ENCODE measurements at regions not wholly inside any gene's neighbourhood (a gene's known extent, or its start where the extent isn't known, plus 50 kb on each side); places are given as distances from the start of the nearest gene placed in this dataset.

GRCh38 chr10:28761084-28761846 is 83.9 kb downstream of the BAMBI start:
- intact Hi-C loops (cut with micrococcal nuclease), result no loop called here
- Histone ChIP-seq H3K27ac (ENCODE audit: low read depth, low read length) (no peak overlapping the region), H3K9ac (ENCODE audit: low read length) (no peak overlapping the region), H3K4me3 (replicated peaks in 1 of 2; ENCODE audit: low read depth in 1 of 2, low read length in 2 of 2) (no peak overlapping the region), H4K20me1 (ENCODE audit: insufficient read depth) (no peaks in the 10 kb centered on the region), H3K4me2 (ENCODE audit: low read length) (no peak overlapping the region), H2AFZ (ENCODE audit: low read depth, low read length, poor library complexity, severe bottlenecking) (no peak overlapping the region), H3K9me2 (ENCODE audit: insufficient read depth) (no peaks in the 10 kb centered on the region), H3K36me3 (ENCODE audit: control insufficient read depth in 1 of 2, insufficient read depth in 2 of 2, low read length in 2 of 2) (no peaks in the 10 kb centered on the region), H3K9me3 (ENCODE audit: control insufficient read depth in 1 of 2, insufficient read depth in 1 of 2, low read depth in 1 of 2, low read length in 2 of 2) (no peaks in the 10 kb centered on the region), H3K4me1 (ENCODE audit: control insufficient read depth in 1 of 2, insufficient read depth in 2 of 2, low read length in 2 of 2) (no peaks in the 10 kb centered on the region), H3K27me3 (ENCODE audit: insufficient read depth, low read length) (peaks cover 22% of the 10 kb centered on the region), H3K79me2 (ENCODE audit: insufficient read depth, low read length) (no peaks in the 10 kb centered on the region)
- CTCF ChIA-PET, result no interaction called here
- ATAC-seq (no peak), DNase-seq (ENCODE audit: low read depth, low spot score) (no peak)
- RAD21 ChIA-PET (ENCODE audit: low non-redundant PET in 1 of 2, low total read pairs in 2 of 2, uncharacterized antibody in 2 of 2, unreplicated experiment in 2 of 2), result no interaction called here
- POLR2A ChIA-PET, result no interaction called here
- no peak for TF ChIP-seq ZFX (IDR thresholded peaks at IDR 0.05)
- BruUV-seq (replicated peaks), result no TSS peak

DNA sequence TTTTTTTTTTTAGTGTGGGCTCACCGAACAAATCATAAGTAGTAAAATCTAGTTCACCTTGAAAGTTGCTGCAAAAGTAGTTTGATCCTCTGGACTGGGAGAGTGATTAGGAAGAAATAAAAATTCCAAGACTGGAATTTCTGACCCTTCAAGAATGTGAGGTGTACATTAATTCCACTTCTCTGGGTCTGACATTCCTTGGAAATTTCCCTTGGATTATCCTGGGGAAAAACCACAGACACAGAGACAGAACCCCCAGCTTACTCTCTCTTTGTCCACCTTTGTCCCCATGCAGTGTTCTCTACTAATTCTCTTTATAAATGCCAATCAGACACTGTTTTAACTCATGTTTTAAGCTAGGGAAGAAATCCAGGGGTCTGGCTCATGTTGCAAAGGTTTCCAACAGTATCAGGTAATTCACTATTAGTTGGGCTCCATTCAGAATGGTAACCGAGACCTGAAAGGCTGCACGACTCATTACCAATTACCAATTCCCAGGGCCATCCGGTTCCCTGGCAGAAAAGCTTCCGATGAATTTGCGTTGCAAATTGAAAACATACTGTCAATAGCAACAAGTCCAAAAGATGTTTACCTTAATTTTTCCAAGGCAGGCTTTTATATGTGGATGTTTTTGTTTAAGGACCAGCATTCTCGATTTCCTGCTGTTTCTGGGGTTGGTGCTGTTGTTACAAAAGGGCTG is 86.3 kb downstream of the BAMBI start:
- H3K9me3 ChIP-seq (ENCODE audit: control insufficient read depth in 1 of 2, insufficient read depth in 1 of 2, low read depth in 1 of 2, low read length in 2 of 2), result no peaks in the 10 kb centered on the region
- ATAC-seq, result no peak
- H3K4me2 ChIP-seq (ENCODE audit: low read length), result no peak overlapping the region
- BruUV-seq (replicated peaks), result no TSS peak
- H2AFZ ChIP-seq (ENCODE audit: low read depth, low read length, poor library complexity, severe bottlenecking), result no peak overlapping the region
- no peak overlapping the region for H3K4me3 ChIP-seq (replicated peaks in 1 of 2; ENCODE audit: low read depth in 1 of 2, low read length in 2 of 2)
- ChIA-PET RAD21 (ENCODE audit: low non-redundant PET in 1 of 2, low total read pairs in 2 of 2, uncharacterized antibody in 2 of 2, unreplicated experiment in 2 of 2) (no interaction called here), CTCF (no interaction called here), POLR2A (no interaction called here)
- no peaks in the 10 kb centered on the region for H3K79me2 ChIP-seq (ENCODE audit: insufficient read depth, low read length)
- no peaks in the 10 kb centered on the region for H4K20me1 ChIP-seq (ENCODE audit: insufficient read depth)
- no peaks in the 10 kb centered on the region for H3K9me2 ChIP-seq (ENCODE audit: insufficient read depth)
- no peak overlapping the region for H3K27ac ChIP-seq (ENCODE audit: low read depth, low read length)
- no peaks in the 10 kb centered on the region for H3K36me3 ChIP-seq (ENCODE audit: control insufficient read depth in 1 of 2, insufficient read depth in 2 of 2, low read length in 2 of 2)
- H3K27me3 ChIP-seq (ENCODE audit: insufficient read depth, low read length), result peaks cover 22% of the 10 kb centered on the region
- intact Hi-C loops (cut with micrococcal nuclease), result no loop called here
- no peaks in the 10 kb centered on the region for H3K4me1 ChIP-seq (ENCODE audit: control insufficient read depth in 1 of 2, insufficient read depth in 2 of 2, low read length in 2 of 2)
- no peak for DNase-seq (ENCODE audit: low read depth, low spot score)
- H3K9ac ChIP-seq (ENCODE audit: low read length), result no peak overlapping the region
- TF ChIP-seq SIN3A (IDR thresholded peaks at IDR 0.05; ENCODE audit: low read depth) (no peak), FOSL1 (IDR thresholded peaks at IDR 0.05; ENCODE audit: low read depth) (no peak), CTCF (IDR thresholded peaks at IDR 0.05 in 2 of 3, conservative IDR thresholded peaks at IDR 0.05 in 1 of 3; ENCODE audit: borderline replicate concordance in 1 of 3, insufficient read depth in 1 of 3, low read depth in 2 of 3, low read length in 2 of 3) (no peak), TCF7L2 (IDR thresholded peaks at IDR 0.05; ENCODE audit: borderline replicate concordance, extremely low read depth, insufficient read depth, insufficient read length) (no peak), EZH2 (IDR thresholded peaks at IDR 0.05) (no peak), CEBPB (IDR thresholded peaks at IDR 0.05; ENCODE audit: low read depth) (no peak), SP1 (IDR thresholded peaks at IDR 0.05; ENCODE audit: low read depth) (no peak), POLR2AphosphoS5 (IDR thresholded peaks at IDR 0.05; ENCODE audit: low read depth, low read length) (no peak), ZFX (IDR thresholded peaks at IDR 0.05) (no peak), EZH2phosphoT487 (IDR thresholded peaks at IDR 0.05; ENCODE audit: borderline replicate concordance) (no peak), EGR1 (IDR thresholded peaks at IDR 0.05; ENCODE audit: low read depth) (no peak), JUND (IDR thresholded peaks at IDR 0.05) (no peak), SRF (IDR thresholded peaks at IDR 0.05; ENCODE audit: low read depth) (no peak), RAD21 (IDR thresholded peaks at IDR 0.05; ENCODE audit: low read depth) (no peak)
- TF ChIP-seq, protein P1, sequence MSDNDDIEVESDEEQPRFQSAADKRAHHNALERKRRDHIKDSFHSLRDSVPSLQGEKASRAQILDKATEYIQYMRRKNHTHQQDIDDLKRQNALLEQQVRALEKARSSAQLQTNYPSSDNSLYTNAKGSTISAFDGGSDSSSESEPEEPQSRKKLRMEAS (IDR thresholded peaks at IDR 0.05), result no peak
- TF ChIP-seq, protein P2, sequence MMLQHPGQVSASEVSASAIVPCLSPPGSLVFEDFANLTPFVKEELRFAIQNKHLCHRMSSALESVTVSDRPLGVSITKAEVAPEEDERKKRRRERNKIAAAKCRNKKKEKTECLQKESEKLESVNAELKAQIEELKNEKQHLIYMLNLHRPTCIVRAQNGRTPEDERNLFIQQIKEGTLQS (IDR thresholded peaks at IDR 0.05), result no peak
- TF ChIP-seq, protein P3, sequence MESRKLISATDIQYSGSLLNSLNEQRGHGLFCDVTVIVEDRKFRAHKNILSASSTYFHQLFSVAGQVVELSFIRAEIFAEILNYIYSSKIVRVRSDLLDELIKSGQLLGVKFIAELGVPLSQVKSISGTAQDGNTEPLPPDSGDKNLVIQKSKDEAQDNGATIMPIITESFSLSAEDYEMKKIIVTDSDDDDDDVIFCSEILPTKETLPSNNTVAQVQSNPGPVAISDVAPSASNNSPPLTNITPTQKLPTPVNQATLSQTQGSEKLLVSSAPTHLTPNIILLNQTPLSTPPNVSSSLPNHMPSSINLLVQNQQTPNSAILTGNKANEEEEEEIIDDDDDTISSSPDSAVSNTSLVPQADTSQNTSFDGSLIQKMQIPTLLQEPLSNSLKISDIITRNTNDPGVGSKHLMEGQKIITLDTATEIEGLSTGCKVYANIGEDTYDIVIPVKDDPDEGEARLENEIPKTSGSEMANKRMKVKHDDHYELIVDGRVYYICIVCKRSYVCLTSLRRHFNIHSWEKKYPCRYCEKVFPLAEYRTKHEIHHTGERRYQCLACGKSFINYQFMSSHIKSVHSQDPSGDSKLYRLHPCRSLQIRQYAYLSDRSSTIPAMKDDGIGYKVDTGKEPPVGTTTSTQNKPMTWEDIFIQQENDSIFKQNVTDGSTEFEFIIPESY (IDR thresholded peaks at IDR 0.05; ENCODE audit: extremely low read depth, insufficient replicate concordance, low read length), result no peak

Data from HCT116 (cell line).